ENCODE measurements at regions not wholly inside any gene's neighbourhood (a gene's known extent, or its start where the extent isn't known, plus 50 kb on each side); places are given as distances from the start of the nearest gene placed in this dataset.

GRCh38 chr15:46442901-46443590 is 808.2 kb downstream of the SQOR start (continued):
- TF ChIP-seq RELB (IDR thresholded peaks at IDR 0.05; ENCODE audit: low read depth) (no peak), ZBTB4 (CRISPR knock-in tag; IDR thresholded peaks at IDR 0.05) (no peak), GABPA (IDR thresholded peaks at IDR 0.05; ENCODE audit: low read depth) (no peak), CBX3 (IDR thresholded peaks at IDR 0.05; ENCODE audit: borderline replicate concordance, low read depth) (no peak)

GRCh38 chr15:46450112-46450809 is 815.4 kb downstream of the SQOR start:
- in situ Hi-C loops (cut with MboI): no loop called here
- TF ChIP-seq ETV6 (conservative IDR thresholded peaks at IDR 0.05 in 1 of 2, IDR thresholded peaks at IDR 0.05 in 1 of 2; ENCODE audit: borderline replicate concordance in 1 of 2, low read depth in 1 of 2): no peak
- no peak for TF ChIP-seq KAT2A (conservative IDR thresholded peaks at IDR 0.05; ENCODE audit: control insufficient read depth, low read depth, low read length)
- TF ChIP-seq IRF4 (IDR thresholded peaks at IDR 0.05; ENCODE audit: low read depth, low read length): no peak
- TF ChIP-seq CUX1 (IDR thresholded peaks at IDR 0.05; ENCODE audit: insufficient replicate concordance, low read depth, low read length): no peak

More at GRCh38 chr15:46450112-46450809, 815.4 kb downstream of the SQOR start:
- DNase-seq (ENCODE audit: low read depth, low spot score) (no peak), ATAC-seq (no peak), FAIRE-seq (no peak)
- no peaks in the 10 kb centered on the region for H3K36me3 ChIP-seq (ENCODE audit: control insufficient read depth in 2 of 2, insufficient read depth in 2 of 2, low read length in 1 of 2)
- no peaks in the 10 kb centered on the region; the same call in 2 of the 3 replicates for H3K9me3 ChIP-seq (replicated peaks; ENCODE audit: control insufficient read depth, insufficient read depth, low read length)
- no peaks in the 10 kb centered on the region for H3K4me1 ChIP-seq (ENCODE audit: control insufficient read depth, insufficient read depth, low read length)
- H3K27ac ChIP-seq (ENCODE audit: control insufficient read depth, insufficient read depth): no peak overlapping the region
- intact Hi-C loops (cut with micrococcal nuclease; ENCODE audit: unreplicated experiment): no loop called here
- no peak overlapping the region for H3K4me2 ChIP-seq (ENCODE audit: control insufficient read depth, insufficient read depth)
- ChIA-PET POLR2A (no interaction called here), CTCF (interaction anchor here (0.7 to 1.5 kb wide), 2 partner anchors 12 to 578 kb away, joined by 3 to 5 read pairs; no protein-coding TSS in a partner anchor), RAD21 (ENCODE audit: unreplicated experiment) (no interaction called here), SMC1A (ENCODE audit: uncharacterized antibody, unreplicated experiment) (interaction anchor here (1.2 to 1.7 kb wide), 2 partner anchors 12 to 129 kb away, joined by 3 to 4 read pairs; no protein-coding TSS in a partner anchor)
- 20% methylated on average over 7 of the region's 7 CpGs for WGBS (ENCODE audit: insufficient coverage, insufficient replicate concordance, low lambda C conversion rate, missing lambda C conversion rate)
- no peaks in the 10 kb centered on the region for H3K27me3 ChIP-seq (replicated peaks in 1 of 2; ENCODE audit: control insufficient read depth in 2 of 2, insufficient read depth in 2 of 2, low read length in 1 of 2)
- no peaks in the 10 kb centered on the region for H3K79me2 ChIP-seq (ENCODE audit: control insufficient read depth, insufficient read depth, low read length)
- no peak overlapping the region for H3K4me3 ChIP-seq
- BruUV-seq (replicated peaks): no TSS peak
- no peak overlapping the region for H3K9ac ChIP-seq (ENCODE audit: control insufficient read depth, insufficient read depth, low read length)
- no peak overlapping the region for H2AFZ ChIP-seq (ENCODE audit: control insufficient read depth, low read depth, low read length)
- H4K20me1 ChIP-seq (ENCODE audit: control insufficient read depth, insufficient read depth): no peaks in the 10 kb centered on the region

Measured in GM12878 (cell line).